HUES48 (cell line): ENCODE measurements at regions not wholly inside any gene's neighbourhood (a gene's known extent, or its start where the extent isn't known, plus 50 kb on each side); places are given as distances from the start of the nearest gene placed in this dataset.

Experiments used
- H3K27ac ChIP-seq: one replicate; pipeline ENCODE4 v1.7.0; 2013; ENCODE audit warnings: low read depth, low read length, inconsistent platforms
- H3K27me3 ChIP-seq: 2 replicates; pipeline ENCODE4 v1.6.1; 2013; ENCODE audit warnings: mild to moderate bottlenecking, low read length; ENCODE audit not compliant: control insufficient read depth, insufficient read depth
- H3K36me3 ChIP-seq: 2 replicates; pipeline ENCODE4 v1.6.1; 2013; ENCODE audit warnings: low read length; ENCODE audit not compliant: control insufficient read depth, insufficient read depth
- H3K4me1 ChIP-seq: 2 replicates; pipeline ENCODE4 v1.6.1; 2013; ENCODE audit warnings: mild to moderate bottlenecking, low read length; ENCODE audit not compliant: control insufficient read depth, insufficient read depth
- H3K4me3 ChIP-seq: 2 replicates; pipeline ENCODE4 v1.5.1; 2013; ENCODE audit warnings: mild to moderate bottlenecking, low read depth, low read length
- H3K9ac ChIP-seq: 2 replicates; pipeline ENCODE4 v1.6.1; 2013; ENCODE audit warnings: mild to moderate bottlenecking, low read depth, low read length, moderate library complexity
- H3K9me3 ChIP-seq: 2 replicates; pipeline ENCODE4 v1.6.1; 2013; ENCODE audit warnings: low read length; ENCODE audit not compliant: control insufficient read depth, insufficient read depth

- no peaks in the 10 kb centered on the region for H3K4me1 ChIP-seq
- no peak overlapping the region for H3K4me3 ChIP-seq
- H3K9me3 ChIP-seq = peaks cover 16% of the 10 kb centered on the region
These were observed 681.1 kb upstream of the AUTS2 start for GRCh38 chr7:68917041-68917651.

DNA sequence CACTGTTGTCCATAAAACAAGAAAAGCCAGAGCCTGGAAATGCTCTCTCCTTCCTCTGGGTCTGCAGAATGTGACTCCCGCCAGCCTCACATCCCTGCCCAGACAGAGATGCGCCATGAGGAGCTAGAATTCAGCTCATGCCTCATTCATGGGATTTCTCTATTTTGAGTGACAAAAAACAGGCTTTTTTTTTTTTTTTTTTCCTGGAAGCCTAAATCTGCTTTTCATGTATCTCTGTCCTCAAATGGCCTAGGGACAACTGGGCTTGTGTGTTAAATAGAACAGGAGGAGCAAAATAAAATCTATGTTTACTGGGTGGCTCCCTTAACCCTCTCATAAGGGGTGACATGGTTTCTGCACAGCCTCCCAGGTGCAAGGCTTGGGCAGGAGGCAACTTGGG, 679.7 kb upstream of the AUTS2 start:
- Histone ChIP-seq H3K9me3 (peaks cover 16% of the 10 kb centered on the region), H3K27ac (no peak overlapping the region), H3K9ac (no peak overlapping the region), H3K36me3 (no peaks in the 10 kb centered on the region), H3K27me3 (no peaks in the 10 kb centered on the region), H3K4me1 (no peaks in the 10 kb centered on the region), H3K4me3 (no peak overlapping the region)

More at GRCh38 chr7:68917041-68917651, 681.1 kb upstream of the AUTS2 start:
- H3K9ac ChIP-seq = no peak overlapping the region
- no peaks in the 10 kb centered on the region for H3K27me3 ChIP-seq
- no peak overlapping the region for H3K27ac ChIP-seq
- H3K36me3 ChIP-seq = no peaks in the 10 kb centered on the region

- Histone ChIP-seq H3K4me1 (no peaks in the 10 kb centered on the region), H3K36me3 (no peaks in the 10 kb centered on the region), H3K27ac (no peak overlapping the region), H3K9me3 (peaks cover 10% of the 10 kb centered on the region; the same call in 1 of the 2 replicates), H3K27me3 (no peaks in the 10 kb centered on the region), H3K4me3 (no peak overlapping the region), H3K9ac (no peak overlapping the region)
These were observed 675.4 kb upstream of the AUTS2 start for GRCh38 chr7:68922850-68923249.

DNA sequence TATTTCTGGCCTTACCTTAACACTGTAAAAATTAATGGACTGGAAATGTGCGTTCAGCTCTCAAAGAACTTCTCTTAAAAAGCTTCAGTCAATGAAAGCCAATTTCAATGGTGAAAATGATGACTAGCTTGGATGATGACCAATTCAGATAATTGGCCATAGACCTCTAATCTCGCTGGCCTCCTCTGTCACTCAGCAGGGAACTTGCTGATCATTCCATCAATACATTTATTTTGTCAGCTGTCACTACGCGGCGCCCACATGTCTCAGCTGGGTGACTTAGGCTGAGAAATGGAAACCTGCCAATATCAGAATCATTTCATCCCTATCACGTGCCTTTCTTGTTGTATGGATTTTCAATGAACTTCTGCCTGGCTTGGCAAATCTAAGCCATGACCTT, 673.0 kb upstream of the AUTS2 start:
- Histone ChIP-seq H3K9me3 (0 out of 2 replicates have a peak, but pooled peaks cover 7% of the 10 kb centered on the region), H3K27ac (no peak overlapping the region), H3K9ac (no peak overlapping the region), H3K36me3 (no peaks in the 10 kb centered on the region), H3K4me1 (no peaks in the 10 kb centered on the region), H3K27me3 (no peaks in the 10 kb centered on the region), H3K4me3 (no peak overlapping the region)

- no peak overlapping the region for H3K4me3 ChIP-seq
- H3K27me3 ChIP-seq = no peaks in the 10 kb centered on the region
- H3K27ac ChIP-seq = no peak overlapping the region
- H3K36me3 ChIP-seq = no peaks in the 10 kb centered on the region
- no peak overlapping the region for H3K9ac ChIP-seq
- no peaks in the 10 kb centered on the region for H3K9me3 ChIP-seq
- H3K4me1 ChIP-seq = no peaks in the 10 kb centered on the region
These were observed 668.5 kb upstream of the AUTS2 start for GRCh38 chr7:68929781-68930261.

- Histone ChIP-seq H3K27me3 (no peaks in the 10 kb centered on the region), H3K4me1 (no peaks in the 10 kb centered on the region), H3K4me3 (no peak overlapping the region), H3K9ac (no peak overlapping the region), H3K27ac (no peak overlapping the region), H3K9me3 (no peaks in the 10 kb centered on the region), H3K36me3 (no peaks in the 10 kb centered on the region)
These were observed 661.7 kb upstream of the AUTS2 start for GRCh38 chr7:68936471-68937035.

- Histone ChIP-seq H3K36me3 (no peaks in the 10 kb centered on the region), H3K27me3 (no peaks in the 10 kb centered on the region), H3K9me3 (no peaks in the 10 kb centered on the region), H3K27ac (no peak overlapping the region), H3K9ac (no peak overlapping the region), H3K4me1 (no peaks in the 10 kb centered on the region), H3K4me3 (no peak overlapping the region)
These were observed 660.1 kb upstream of the AUTS2 start for GRCh38 chr7:68938151-68938550.

- no peaks in the 10 kb centered on the region for H3K9me3 ChIP-seq
- no peak overlapping the region for H3K4me3 ChIP-seq
These were observed 654.5 kb upstream of the AUTS2 start for GRCh38 chr7:68943786-68944185.

GRCh38 chr7:68955656-68956055, 642.6 kb upstream of the AUTS2 start:
- Histone ChIP-seq H3K9ac (no peak overlapping the region), H3K27me3 (no peaks in the 10 kb centered on the region), H3K9me3 (no peaks in the 10 kb centered on the region), H3K4me3 (no peak overlapping the region), H3K27ac (no peak overlapping the region), H3K36me3 (no peaks in the 10 kb centered on the region), H3K4me1 (no peaks in the 10 kb centered on the region)

More at GRCh38 chr7:68943786-68944185, 654.5 kb upstream of the AUTS2 start:
- no peak overlapping the region for H3K9ac ChIP-seq
- no peaks in the 10 kb centered on the region for H3K4me1 ChIP-seq
- H3K27me3 ChIP-seq = no peaks in the 10 kb centered on the region
- H3K36me3 ChIP-seq = no peaks in the 10 kb centered on the region
- no peak overlapping the region for H3K27ac ChIP-seq

DNA sequence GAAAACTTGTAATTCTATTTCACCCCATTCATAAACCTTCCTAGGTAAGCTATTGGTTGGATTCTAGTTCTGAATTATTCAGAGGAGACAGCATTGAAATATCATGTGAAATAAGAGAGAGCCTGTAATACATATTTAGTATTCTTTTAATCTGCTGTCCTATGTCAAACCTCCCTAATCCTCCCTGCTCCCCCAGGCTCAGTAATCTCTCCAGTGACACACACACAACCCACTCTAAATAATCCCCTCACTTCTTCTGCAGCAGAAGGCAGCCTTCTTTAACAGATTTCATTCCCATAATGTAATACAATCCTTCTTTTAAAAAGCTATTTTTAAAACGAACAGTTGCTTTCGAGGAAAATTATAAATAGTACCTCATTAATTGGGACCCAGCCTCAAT, 639.7 kb upstream of the AUTS2 start:
- Histone ChIP-seq H3K27ac (no peak overlapping the region), H3K4me1 (no peaks in the 10 kb centered on the region), H3K36me3 (no peaks in the 10 kb centered on the region), H3K27me3 (no peaks in the 10 kb centered on the region), H3K4me3 (no peak overlapping the region), H3K9me3 (no peaks in the 10 kb centered on the region), H3K9ac (no peak overlapping the region)

DNA sequence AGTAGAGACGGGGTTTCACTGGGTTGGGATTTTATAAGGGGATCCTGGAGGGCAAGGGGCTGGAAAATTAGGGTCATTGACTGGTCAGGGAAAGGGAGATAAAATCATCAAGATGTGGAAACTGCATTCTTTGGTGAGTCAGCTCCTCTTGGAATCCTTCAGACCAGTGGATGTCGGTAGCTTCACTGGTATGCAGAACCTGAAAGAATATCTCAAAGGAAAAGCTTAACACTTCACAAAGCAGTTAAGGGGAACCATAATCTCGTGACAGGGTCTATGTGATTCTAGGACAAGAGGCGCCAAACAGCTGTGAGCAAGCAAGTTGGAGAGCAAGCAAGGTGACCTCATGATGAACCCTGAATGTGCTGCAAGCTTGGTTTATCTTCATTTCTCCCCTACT, 634.7 kb upstream of the AUTS2 start:
- Histone ChIP-seq H3K4me1 (no peaks in the 10 kb centered on the region), H3K27me3 (no peaks in the 10 kb centered on the region), H3K27ac (no peak overlapping the region), H3K9me3 (no peaks in the 10 kb centered on the region), H3K9ac (no peak overlapping the region), H3K36me3 (no peaks in the 10 kb centered on the region), H3K4me3 (no peak overlapping the region)
